H9 (cell line): ENCODE measurements at regions not wholly inside any gene's neighbourhood (a gene's known extent, or its start where the extent isn't known, plus 50 kb on each side); places are given as distances from the start of the nearest gene placed in this dataset.
"Not testable (repeated sequence)": the region's sequence is repeated elsewhere in the genome, so short reads cannot be mapped to it uniquely, and the experiment has no call there.

ENCODE experiments used
- DNase-seq: peaks from one replicate; pipeline ENCODE4 v3.0.0-alpha.2; 2017
- H2AFZ ChIP-seq: one replicate; pipeline ENCODE4 v1.6.1; 2013; ENCODE audit warnings: mild to moderate bottlenecking, low read length, control low read depth, moderate library complexity
- H2AK5ac ChIP-seq: 2 replicates; pipeline ENCODE4 v1.6.1; 2013; ENCODE audit warnings: low read length, control low read depth, mixed read lengths; ENCODE audit not compliant: insufficient read length
- H2BK120ac ChIP-seq: one replicate; pipeline ENCODE4 v1.6.1; 2013; ENCODE audit warnings: low read depth, mild to moderate bottlenecking, low read length, control low read depth, inconsistent platforms; ENCODE audit not compliant: poor library complexity, severe bottlenecking
- H2BK12ac ChIP-seq: 2 replicates; pipeline ENCODE4 v1.6.1; 2013; ENCODE audit warnings: low read length, control low read depth, mixed read lengths, low read depth; ENCODE audit not compliant: insufficient read length
- H2BK15ac ChIP-seq: 2 replicates; pipeline ENCODE4 v1.6.1; 2013; ENCODE audit warnings: low read depth, low read length, control low read depth
- H2BK20ac ChIP-seq: one replicate; pipeline ENCODE4 v1.6.1; 2013; ENCODE audit warnings: low read depth, mild to moderate bottlenecking, low read length, control low read depth, inconsistent platforms; ENCODE audit not compliant: poor library complexity, severe bottlenecking
- H2BK5ac ChIP-seq: 2 replicates; pipeline ENCODE4 v1.6.1; 2013; ENCODE audit warnings: low read length, control low read depth, mixed read lengths; ENCODE audit not compliant: insufficient read length
- H3K14ac ChIP-seq: 2 replicates; pipeline ENCODE4 v1.6.1; 2013; ENCODE audit warnings: low read length, control low read depth; ENCODE audit not compliant: insufficient read depth
- H3K18ac ChIP-seq: 2 replicates; pipeline ENCODE4 v1.6.1; 2013; ENCODE audit warnings: low read depth, mild to moderate bottlenecking, mixed read lengths, low read length, control low read depth; ENCODE audit not compliant: insufficient read length
- H3K23ac ChIP-seq: 2 replicates; pipeline ENCODE4 v1.6.1; 2013; ENCODE audit warnings: low read length, control low read depth, mixed read lengths, low read depth; ENCODE audit not compliant: insufficient read length
- H3K23me2 ChIP-seq: 2 replicates; pipeline ENCODE4 v1.6.1; 2013; ENCODE audit warnings: low read depth, mild to moderate bottlenecking, mixed read lengths, low read length, control low read depth; ENCODE audit not compliant: insufficient read length, poor library complexity, severe bottlenecking
- H3K27ac ChIP-seq: 2 replicates; pipeline ENCODE4 v1.5.1; 2013; ENCODE audit warnings: low read length, control low read depth, mixed read lengths, low read depth; ENCODE audit not compliant: insufficient read length
- H3K27me3 ChIP-seq: 2 replicates; pipeline ENCODE4 v1.6.1; 2013; ENCODE audit warnings: low read length, control low read depth, inconsistent platforms; ENCODE audit not compliant: insufficient read depth
- H3K4ac ChIP-seq: 2 replicates; pipeline ENCODE4 v1.6.1; 2013; ENCODE audit warnings: low read depth, mild to moderate bottlenecking, control low read depth, inconsistent platforms, low read length, moderate library complexity
- H3K4me1 ChIP-seq: 2 replicates; pipeline ENCODE4 v1.6.1; 2013; ENCODE audit warnings: low read length, control low read depth, inconsistent platforms; ENCODE audit not compliant: insufficient read depth
- H3K4me2 ChIP-seq: 2 replicates; pipeline ENCODE4 v1.6.1; 2013; ENCODE audit warnings: low read length, control low read depth, mixed read lengths; ENCODE audit not compliant: insufficient read length, insufficient read depth
- H3K56ac ChIP-seq: 2 replicates; pipeline ENCODE4 v1.6.1; 2013; ENCODE audit warnings: low read depth, mild to moderate bottlenecking, mixed read lengths, low read length, control low read depth; ENCODE audit not compliant: insufficient read length
- H3K79me1 ChIP-seq: 2 replicates; pipeline ENCODE4 v1.6.1; 2013; ENCODE audit warnings: low read depth, mild to moderate bottlenecking, moderate library complexity, low read length, control low read depth, inconsistent platforms; ENCODE audit not compliant: insufficient read depth, poor library complexity, severe bottlenecking
- H3K79me2 ChIP-seq: 2 replicates; pipeline ENCODE4 v1.6.1; 2013; ENCODE audit warnings: low read length, control low read depth, inconsistent platforms; ENCODE audit not compliant: insufficient read depth
- H3K9ac ChIP-seq: 2 replicates; pipeline ENCODE4 v1.6.1; 2013; ENCODE audit warnings: low read length, control low read depth, mixed read lengths; ENCODE audit not compliant: insufficient read length; ENCODE audit errors: extremely low read depth
- H3K9me3 ChIP-seq: one replicate; pipeline ENCODE4 v1.6.1; 2013; ENCODE audit warnings: low read depth, low read length, inconsistent platforms; ENCODE audit not compliant: control insufficient read depth
- H3T11ph ChIP-seq: one replicate; pipeline ENCODE4 v1.6.1; 2013; ENCODE audit warnings: mild to moderate bottlenecking, low read length, control low read depth, inconsistent platforms
- H4K20me1 ChIP-seq: one replicate; pipeline ENCODE4 v1.6.1; 2013; ENCODE audit not compliant: control insufficient read depth, insufficient read length, insufficient read depth
- H4K5ac ChIP-seq: 2 replicates; pipeline ENCODE4 v1.6.1; 2013; ENCODE audit warnings: low read depth, mild to moderate bottlenecking, mixed read lengths, low read length, control low read depth; ENCODE audit not compliant: insufficient read length
- H4K8ac ChIP-seq: replicated peaks from 2 replicates; pipeline ENCODE4 v1.6.1; 2013; ENCODE audit warnings: low read length, control low read depth, mixed read lengths, low read depth; ENCODE audit not compliant: insufficient read length
- H4K91ac ChIP-seq: 2 replicates; pipeline ENCODE4 v1.6.1; 2013; ENCODE audit warnings: low read depth, mild to moderate bottlenecking, moderate library complexity, mixed read lengths, low read length, control low read depth; ENCODE audit not compliant: insufficient read length
- H3K27ac Mint-ChIP-seq, 3 experiments: 2 replicates in 2 of 3; 3 replicates in 1 of 3; pipeline ENCODE4 v1.8.0; 2020 to 2021; ENCODE audit warnings: mixed read lengths in 3 of 3, mild to moderate bottlenecking in 1 of 3, moderate library complexity in 1 of 3
- H3K27me3 Mint-ChIP-seq: 2 replicates; pipeline ENCODE4 v1.8.0; 2021; ENCODE audit warnings: low read depth, mild to moderate bottlenecking, moderate library complexity, mixed read lengths
- H3K36me3 Mint-ChIP-seq, 3 experiments: 2 replicates in 2 of 3; 3 replicates in 1 of 3; pipeline ENCODE4 v1.8.0; 2020 to 2021; ENCODE audit warnings: low read depth in 3 of 3, mixed read lengths in 3 of 3; ENCODE audit not compliant: insufficient read depth in 1 of 3
- H3K4me1 Mint-ChIP-seq, 2 experiments: 2 replicates each; pipeline ENCODE4 v1.8.0; 2020; ENCODE audit warnings: mixed read lengths in 2 of 2
- H3K4me3 Mint-ChIP-seq, 2 experiments: 2 replicates in 1 of 2; 3 replicates in 1 of 2; pipeline ENCODE4 v1.8.0; 2020 to 2021; ENCODE audit warnings: mild to moderate bottlenecking in 2 of 2, mixed read lengths in 2 of 2, moderate library complexity in 1 of 2
- H3K9me3 Mint-ChIP-seq, 2 experiments: 2 replicates in 1 of 2; 3 replicates in 1 of 2; pipeline ENCODE4 v1.8.0; 2020; ENCODE audit warnings: mild to moderate bottlenecking in 2 of 2, mixed read lengths in 2 of 2, moderate library complexity in 1 of 2
- CTCF ChIP-seq: fragments of 200-600 bp; sonication (generic); conservative IDR thresholded peaks from 3 replicates; pipeline ENCODE4 v1.8.0; 2021; ENCODE audit warnings: antibody characterized with exemption, mild to moderate bottlenecking
- WGBS: extraction: QIAGEN DNeasy Blood & Tissue Kit; methylation state at CpG from one replicate; pipeline ENCODE4 v1.1.7; 2013; ENCODE audit warnings: missing lambda C conversion rate, low lambda C conversion rate, mixed read lengths; ENCODE audit not compliant: insufficient read length; ENCODE audit errors: extremely low coverage; 5-methylcytosine and 5-hydroxymethylcytosine counted together

- Histone ChIP-seq H2BK12ac (no peak overlapping the region), H3K18ac (no peak overlapping the region), H3K9me3 (no peaks in the 10 kb centered on the region), H3K14ac (no peak overlapping the region), H3K56ac (no peak overlapping the region), H3K4me2 (no peak overlapping the region), H3K79me1 (no peaks in the 10 kb centered on the region), H3K27ac (no peak overlapping the region), H2AK5ac (no peak overlapping the region), H3K9ac (no peak overlapping the region), H2BK120ac (no peak overlapping the region), H3K4ac (no peak overlapping the region), H2BK5ac (no peak overlapping the region), H4K5ac (no peak overlapping the region), H4K20me1 (no peaks in the 10 kb centered on the region), H2BK20ac (no peak overlapping the region), H3K27me3 (no peaks in the 10 kb centered on the region), H2AFZ (no peak overlapping the region), H3K23me2 (no peaks in the 10 kb centered on the region), H3K4me1 (no peaks in the 10 kb centered on the region), H2BK15ac (no peak overlapping the region), H3K79me2 (no peaks in the 10 kb centered on the region), H4K8ac (no peak overlapping the region), H3T11ph (no peak overlapping the region), H3K23ac (no peak overlapping the region), H4K91ac (no peak overlapping the region)
- no peaks in the 10 kb centered on the region for H3K36me3 Mint-ChIP-seq
- no peak for TF ChIP-seq CTCF
- H3K27me3 Mint-ChIP-seq, result peaks cover 4% of the 10 kb centered on the region
- H3K4me1 Mint-ChIP-seq, result no peaks in the 10 kb centered on the region
- no peak for DNase-seq
- no peak overlapping the region for H3K4me3 Mint-ChIP-seq
- H3K27ac Mint-ChIP-seq, result no peak overlapping the region
- H3K9me3 Mint-ChIP-seq, result peaks cover 0 to 2% of the 10 kb centered on the region in 2 experiments; a peak in 1 of 5 replicates
- no CpG with 5 or more reads among the region's 4 CpGs for WGBS
These were observed 73.7 kb upstream of the RHOJ start for GRCh38 chr14:63130531-63130930.

GRCh38 chr14:63106487-63106886 lies 61.2 kb upstream of the KCNH5 start:
- H3K27me3 Mint-ChIP-seq, H2BK12ac ChIP-seq, H3K4me3 Mint-ChIP-seq, H4K91ac ChIP-seq, H3T11ph ChIP-seq, H2AFZ ChIP-seq, H3K27ac Mint-ChIP-seq, H3K9me3 Mint-ChIP-seq, H3K23me2 ChIP-seq, H3K4me2 ChIP-seq, H3K9ac ChIP-seq, H2BK15ac ChIP-seq, H4K8ac ChIP-seq, H2BK5ac ChIP-seq, H3K23ac ChIP-seq, H3K36me3 Mint-ChIP-seq, H3K4me1 ChIP-seq, H2AK5ac ChIP-seq, H4K5ac ChIP-seq, H3K79me1 ChIP-seq, H3K18ac ChIP-seq, H3K9me3 ChIP-seq, H3K27ac ChIP-seq, DNase-seq, H2BK20ac ChIP-seq, H3K27me3 ChIP-seq, H3K4me1 Mint-ChIP-seq, H4K20me1 ChIP-seq, H2BK120ac ChIP-seq, H3K79me2 ChIP-seq, H3K4ac ChIP-seq, H3K14ac ChIP-seq, H3K56ac ChIP-seq: not testable (repeated sequence)
- WGBS, result no CpG with 5 or more reads among the region's 1 CpG
